Stimulated activated CD4-positive, alpha-beta T cell treated with anti-CD3 and anti-CD28 coated beads, Interleukin-4, amount 100 ng/mL, for 4 hours (primary cell): ENCODE measurements at regions not wholly inside any gene's neighbourhood (a gene's known extent, or its start where the extent isn't known, plus 50 kb on each side); places are given as distances from the start of the nearest gene placed in this dataset.
"Not testable (repeated sequence)": the region's sequence is repeated elsewhere in the genome, so short reads cannot be mapped to it uniquely, and the experiment has no call there.

Experiments
- DNase-seq, 2 experiments: peaks; one replicate each; pipeline ENCODE4 v3.0.0-alpha.2; 2020

- DNase-seq, result no peak
Observed at GRCh38 chr5:90338712-90339372, 70.7 kb downstream of the CETN3 start.

- DNase-seq, result no peak
Observed at GRCh38 chr5:90337449-90338052, 72.0 kb downstream of the CETN3 start.

DNA sequence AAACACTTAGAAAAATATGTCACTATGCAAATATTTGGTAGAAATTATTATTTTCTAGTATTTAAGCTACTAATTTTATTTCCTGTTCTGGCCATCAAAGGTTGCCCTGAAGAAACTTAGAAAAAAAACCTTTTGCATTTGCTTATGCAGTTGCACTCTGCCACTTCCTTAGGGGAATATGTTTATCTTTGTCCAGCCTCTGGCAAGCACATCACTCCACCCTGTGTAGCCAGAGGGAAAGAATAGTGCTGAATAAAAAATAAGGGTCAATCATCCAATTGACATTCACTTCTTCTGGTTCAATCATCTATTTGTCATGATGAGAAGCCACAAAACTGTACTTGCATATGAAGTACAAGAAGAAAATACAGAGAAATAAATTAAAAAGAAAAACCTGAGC, 72.8 kb downstream of the CETN3 start:
- DNase-seq, result no peak

- DNase-seq, result no peak
Observed at GRCh38 chr5:90334741-90335140, 74.8 kb downstream of the CETN3 start.

GRCh38 chr5:90329911-90330310, 79.6 kb downstream of the CETN3 start:
- no peak for DNase-seq

DNA sequence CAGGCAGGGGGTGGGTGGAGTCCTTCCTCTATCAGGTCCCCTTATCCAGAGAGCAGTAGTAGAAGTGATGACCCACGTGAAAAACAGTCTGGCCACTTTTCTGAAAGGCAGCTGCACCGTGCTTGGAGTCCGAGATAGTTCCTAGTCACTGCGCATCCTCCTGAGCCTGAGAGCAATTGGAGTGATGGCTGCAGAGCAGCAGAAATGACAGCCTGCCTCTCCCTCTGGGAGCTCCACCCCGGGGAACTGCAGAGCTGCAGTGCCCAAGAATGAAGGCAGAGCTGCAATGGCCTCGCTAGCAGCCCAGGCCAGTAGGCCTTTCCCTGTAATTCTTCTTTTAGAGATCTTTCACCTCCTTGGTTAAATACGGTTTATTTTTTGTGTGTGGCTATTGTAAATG, 82.6 kb downstream of the CETN3 start:
- no peak for DNase-seq

DNA sequence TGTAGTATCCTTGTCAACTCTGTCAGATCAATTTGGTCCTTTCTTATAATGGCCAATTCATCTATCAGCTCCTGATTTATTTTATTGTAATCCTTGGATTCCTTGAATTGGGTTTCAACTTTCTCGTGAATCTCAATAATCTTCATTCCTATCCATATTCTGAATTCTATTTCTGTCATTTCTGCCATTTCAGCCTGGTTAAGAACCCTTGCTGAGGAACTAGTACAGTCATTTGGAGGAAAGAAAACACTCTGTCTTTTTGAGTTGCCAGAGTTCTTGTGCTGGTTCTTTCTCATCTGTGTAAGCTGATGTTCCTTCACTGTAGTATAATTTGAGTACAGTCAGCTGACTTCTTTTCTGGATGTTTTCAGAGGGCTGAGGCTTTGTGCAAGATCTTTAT, 84.5 kb downstream of the CETN3 start:
- no peak for DNase-seq

GRCh38 chr5:90320348-90320747, 89.2 kb downstream of the CETN3 start:
- DNase-seq, result not testable (repeated sequence)

DNA sequence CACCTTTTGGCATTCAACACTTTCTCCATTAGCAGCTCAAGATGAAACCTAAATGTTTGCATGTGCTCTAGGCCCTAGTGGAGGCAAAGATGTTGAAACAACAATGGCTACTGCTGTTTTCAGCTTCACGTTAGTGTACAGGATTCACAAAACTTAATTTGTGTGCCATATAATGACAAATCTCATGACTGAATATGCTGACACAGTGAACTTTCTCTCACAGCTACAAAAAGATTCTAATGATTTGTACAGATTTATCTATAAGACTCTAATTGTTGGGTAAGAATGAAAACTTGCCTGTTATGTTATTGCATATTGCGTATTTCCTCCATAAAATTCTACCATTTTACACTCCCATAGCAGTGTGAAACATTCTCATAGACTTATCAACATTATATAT, 97.5 kb downstream of the CETN3 start:
- no peak for DNase-seq

GRCh38 chr5:90311401-90311800, 98.2 kb downstream of the CETN3 start:
- DNase-seq, result no peak

- DNase-seq, result no peak
Observed at GRCh38 chr5:90308787-90309585, 100.6 kb downstream of the CETN3 start.

DNA sequence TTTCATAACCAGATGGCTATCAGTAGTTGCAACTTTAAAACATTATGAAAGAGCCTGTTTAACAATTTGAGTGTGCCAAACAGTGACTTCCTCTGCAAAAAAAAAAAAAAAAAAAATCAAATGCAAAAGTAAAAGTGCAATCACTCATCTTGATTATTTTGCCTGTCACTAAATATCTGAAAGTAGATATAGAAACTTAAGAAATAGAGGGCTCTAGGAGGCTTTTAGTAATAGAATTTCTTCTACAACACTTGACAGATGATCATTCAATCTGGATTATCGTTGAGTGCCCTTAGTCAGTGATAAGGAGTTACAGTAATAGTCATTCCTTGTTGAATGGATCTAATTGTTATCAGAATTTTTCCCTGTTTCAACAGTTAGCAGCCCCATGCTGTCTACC, 101.8 kb downstream of the CETN3 start:
- no peak for DNase-seq

DNA sequence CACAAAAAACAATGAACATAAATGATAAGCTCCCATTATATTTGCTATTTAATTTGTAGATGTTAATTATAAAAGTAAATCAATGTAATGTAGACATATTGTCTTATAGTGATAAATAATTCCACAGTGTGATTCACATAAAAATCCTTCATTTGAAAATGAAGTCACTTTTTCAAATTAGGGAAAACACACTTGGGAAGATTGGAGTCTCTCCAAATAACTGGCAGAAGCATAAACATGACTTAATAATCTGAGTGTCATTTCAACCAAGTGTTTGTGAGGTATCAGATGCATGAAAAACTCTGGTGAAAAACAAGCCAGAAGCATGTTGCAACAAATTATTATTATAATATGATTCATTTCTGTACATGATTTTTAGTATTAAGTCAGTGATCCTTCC, 102.2 kb downstream of the CETN3 start:
- no peak for DNase-seq

DNA sequence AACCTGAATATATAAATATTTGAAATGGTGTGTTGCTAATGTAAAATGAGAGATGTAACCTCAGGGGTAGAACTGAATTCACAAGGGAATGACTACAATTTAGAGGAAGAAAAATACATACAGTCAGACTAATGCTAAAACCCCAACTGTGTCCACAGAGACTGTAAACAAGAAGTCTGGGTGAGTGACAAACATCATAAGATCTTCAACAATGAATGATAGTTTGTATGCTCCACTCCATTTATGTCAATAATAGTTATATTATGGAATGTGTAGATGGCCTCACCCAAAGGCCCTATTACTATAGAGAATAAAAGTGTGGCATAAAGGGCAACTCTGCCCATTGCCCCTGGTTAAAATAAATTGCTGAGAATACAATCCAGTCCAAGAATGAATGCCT, 102.9 kb downstream of the CETN3 start:
- no peak for DNase-seq

DNA sequence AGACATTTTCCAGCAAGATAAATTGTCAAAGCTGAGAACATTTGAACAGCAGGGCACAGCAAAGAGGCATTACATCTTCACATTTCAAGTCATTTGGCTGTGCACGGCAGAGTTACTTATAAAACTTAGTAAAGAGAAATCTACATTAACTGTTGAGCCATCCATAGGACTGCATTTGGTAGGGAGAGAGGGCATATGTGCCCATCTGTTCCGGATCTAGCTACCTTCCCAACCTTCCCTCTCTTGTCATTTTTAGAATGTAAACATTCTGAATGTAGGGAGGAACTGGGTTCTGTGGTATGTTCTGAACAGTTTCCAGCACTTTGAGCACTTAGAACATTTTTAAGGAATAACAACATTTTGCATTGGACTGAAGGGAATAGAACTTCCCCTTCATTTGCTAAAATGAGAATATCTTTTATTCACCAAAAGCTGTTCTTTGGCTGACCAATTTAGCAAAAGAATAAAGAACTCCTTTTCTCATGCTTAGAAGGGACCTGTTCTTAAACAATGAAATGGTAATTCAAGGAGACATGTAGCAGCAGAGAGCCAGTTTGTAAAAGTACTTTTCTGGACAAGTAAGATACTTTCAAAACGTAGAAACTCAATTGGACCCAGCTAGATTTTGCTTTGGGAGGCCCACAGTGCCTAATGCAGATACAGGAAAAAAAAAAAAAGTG, 104.4 kb downstream of the CETN3 start:
- DNase-seq, result no peak

GRCh38 chr5:90301248-90301647, 108.3 kb downstream of the CETN3 start:
- DNase-seq, result no peak

- DNase-seq, result no peak
Observed at GRCh38 chr5:90297045-90297764, 112.4 kb downstream of the CETN3 start.

GRCh38 chr5:90294604-90295003, 115.0 kb downstream of the CETN3 start:
- no peak for DNase-seq

DNA sequence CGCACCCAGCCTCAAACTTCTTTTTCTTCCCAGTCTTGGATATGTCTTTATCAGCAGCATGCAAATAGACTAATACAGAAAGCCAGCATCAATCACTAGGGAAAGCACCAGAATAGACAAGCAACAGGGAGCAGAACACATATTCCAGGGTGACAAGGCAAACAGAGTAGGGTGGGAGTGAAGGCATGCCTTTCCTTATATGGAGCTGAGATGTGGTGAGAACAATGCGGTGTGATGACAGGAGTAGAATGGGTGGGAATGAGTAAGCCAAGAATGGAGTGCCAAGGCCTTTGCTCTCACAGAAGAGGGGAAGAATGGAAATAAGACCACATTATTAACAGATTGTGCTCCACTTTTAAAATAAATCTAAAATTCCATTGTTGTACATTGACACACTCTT, 115.6 kb downstream of the CETN3 start:
- no peak for DNase-seq

GRCh38 chr5:90290648-90291047, 118.9 kb downstream of the CETN3 start:
- DNase-seq, result no peak

DNA sequence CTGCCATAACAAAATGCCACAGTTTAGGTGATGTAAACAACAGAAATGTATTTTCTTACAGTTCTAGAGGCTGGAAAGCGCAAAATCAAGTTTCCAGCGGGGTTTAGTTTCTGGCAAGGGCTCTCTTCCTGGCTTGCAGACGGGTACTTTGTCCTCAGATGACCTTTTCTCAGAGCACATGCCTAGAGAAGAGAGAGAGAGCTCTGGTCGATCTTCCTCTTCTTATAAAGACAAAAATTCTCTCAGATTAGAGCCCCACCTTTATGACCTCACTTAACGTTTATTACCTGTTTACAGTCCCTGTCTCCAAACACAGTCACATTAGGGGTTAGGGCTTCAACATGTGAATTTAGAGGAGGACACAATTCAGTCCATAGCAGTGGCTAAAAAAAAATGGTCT, 119.7 kb downstream of the CETN3 start:
- DNase-seq, result no peak

DNA sequence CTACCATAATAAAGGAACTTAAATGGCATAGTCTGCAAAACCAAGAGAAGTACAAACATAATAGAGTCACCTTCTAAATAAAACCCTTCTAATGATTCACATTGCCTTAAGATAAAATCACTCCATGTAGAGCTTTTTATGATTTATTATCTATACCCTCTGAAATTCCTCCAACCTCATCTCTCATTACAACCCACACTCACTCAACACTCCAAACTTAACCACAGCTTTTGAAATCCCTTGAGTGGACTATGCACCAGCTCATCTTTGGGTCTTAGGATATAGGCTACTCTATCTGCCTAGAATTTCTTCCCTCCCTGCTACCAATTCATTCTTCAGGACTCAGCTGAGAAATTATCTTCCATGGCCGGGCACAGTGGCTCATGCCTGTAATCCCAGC, 122.5 kb downstream of the CETN3 start:
- DNase-seq, result no peak

GRCh38 chr5:90285581-90285980, 124.0 kb downstream of the CETN3 start:
- no peak for DNase-seq
